CD4-positive, alpha-beta T cell (primary cell): ENCODE measurements at regions not wholly inside any gene's neighbourhood (a gene's known extent, or its start where the extent isn't known, plus 50 kb on each side); places are given as distances from the start of the nearest gene placed in this dataset.

Source experiments
- ATAC-seq: fragments of 200-7000 bp; cut with Tn5 transposase; one replicate; pipeline ENCODE4 v1.10.0; 2022; ENCODE audit warnings: mild to moderate bottlenecking; ENCODE audit not compliant: poor library complexity
- CTCF ChIA-PET: fragments of 350-600 bp; sonication (Branson Sonifier 250); formaldehyde crosslinking; loops from one replicate; lab custom pipeline; 2021; ENCODE audit warnings: antibody characterized with exemption, inconsistent platforms; lab: Charles Lee
- POLR2A ChIA-PET: fragments of 350-600 bp; sonication (Branson Sonifier 250); formaldehyde crosslinking; loops from one replicate; lab custom pipeline; 2021; ENCODE audit warnings: antibody characterized with exemption, inconsistent platforms; lab: Charles Lee
- DNase-seq, 14 experiments: peaks; one replicate each; pipeline ENCODE4 v3.0.0-alpha.2; 2013 to 2020; ENCODE audit warnings: mixed read lengths in 2 of 14
- H3K27ac ChIP-seq, 2 donors: one replicate each; pipeline versions ENCODE4 v1.5.1 to v1.7.0; 2013; ENCODE audit warnings: low read length in 2 of 2, low read depth in 1 of 2, mild to moderate bottlenecking in 1 of 2
- H3K27me3 ChIP-seq, 2 experiments: 1 replicate in 1 of 2; 2 replicates in 1 of 2; pipeline versions ENCODE4 v1.6.1 to v1.7.0; 2013; ENCODE audit warnings: low read length in 2 of 2, control low read depth in 1 of 2, mild to moderate bottlenecking in 1 of 2, moderate library complexity in 1 of 2; ENCODE audit not compliant: insufficient read depth in 2 of 2, control insufficient read depth in 1 of 2
- H3K36me3 ChIP-seq: one replicate; pipeline ENCODE4 v1.6.1; 2013; ENCODE audit warnings: low read length, control low read depth; ENCODE audit not compliant: insufficient read depth
- H3K4me1 ChIP-seq: one replicate; pipeline ENCODE4 v1.6.1; 2013; ENCODE audit warnings: low read length, control low read depth; ENCODE audit not compliant: insufficient read depth
- H3K4me3 ChIP-seq: one replicate; pipeline ENCODE4 v1.5.1; 2013; ENCODE audit warnings: mild to moderate bottlenecking, low read length, moderate library complexity
- H3K9me3 ChIP-seq, 2 experiments: 1 replicate in 1 of 2; 2 replicates in 1 of 2; pipeline versions ENCODE4 v1.6.1 to v1.7.0; 2013; ENCODE audit warnings: low read length in 2 of 2, mild to moderate bottlenecking in 2 of 2, control low read depth in 1 of 2, moderate library complexity in 1 of 2; ENCODE audit not compliant: control insufficient read depth in 1 of 2, insufficient read depth in 1 of 2
- H3K27ac Mint-ChIP-seq: one replicate; pipeline ENCODE4 v1.8.0; 2020; ENCODE audit warnings: mixed read lengths
- H3K27me3 Mint-ChIP-seq: one replicate; pipeline ENCODE4 v1.8.0; 2021; ENCODE audit warnings: mixed read lengths
- H3K36me3 Mint-ChIP-seq: one replicate; pipeline ENCODE4 v1.8.0; 2021; ENCODE audit warnings: low read depth, mixed read lengths
- H3K4me1 Mint-ChIP-seq: one replicate; pipeline ENCODE4 v1.8.0; 2021; ENCODE audit warnings: low read depth, mixed read lengths
- H3K4me3 Mint-ChIP-seq: one replicate; pipeline ENCODE4 v1.8.0; 2020; ENCODE audit warnings: mild to moderate bottlenecking, mixed read lengths
- H3K9me3 Mint-ChIP-seq: one replicate; pipeline ENCODE4 v1.8.0; 2020; ENCODE audit warnings: mixed read lengths
- intact Hi-C, 2 experiments: fragments of 100-400 bp; cut with DNase I in 1 of 2; cut with micrococcal nuclease in 1 of 2; formaldehyde crosslinking; loops; one replicate each; pipeline versions ENCODE4 v1.15.1 to v1.9.0; 2023 to 2025; cut with DNase I, micrococcal nuclease
- TF ChIP-seq, protein P1 (sequence below): fragments of 200-600 bp; IDR thresholded peaks from one replicate; pipeline ENCODE4 v1.8.0; 2022; ENCODE audit warnings: antibody characterized with exemption, mild to moderate bottlenecking

DNA sequence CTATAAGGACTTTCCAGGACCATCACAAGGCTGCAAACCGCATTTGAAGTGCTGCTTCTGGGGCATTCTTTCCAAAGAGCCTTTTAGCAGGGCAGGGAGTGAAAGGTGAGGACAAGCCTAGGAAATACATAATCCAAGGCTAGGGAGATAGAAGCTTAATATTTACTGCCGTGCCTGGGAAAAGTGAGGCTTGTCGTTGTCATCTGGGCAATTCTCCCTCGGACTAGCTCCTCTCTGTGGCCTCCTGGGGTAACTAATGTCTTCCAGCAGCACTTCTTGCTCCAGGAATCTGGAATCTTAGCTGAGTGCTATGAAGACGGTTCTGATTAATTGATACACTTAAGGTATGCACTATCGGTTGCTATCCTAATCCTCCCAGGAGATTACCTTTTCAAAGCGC, 69.3 kb upstream of the ATL2 start:
- H3K9me3 ChIP-seq = no peaks in the 10 kb centered on the region
- Mint-ChIP-seq H3K4me3 (no peak overlapping the region), H3K9me3 (no peaks in the 10 kb centered on the region), H3K4me1 (no peaks in the 10 kb centered on the region), H3K36me3 (no peaks in the 10 kb centered on the region), H3K27me3 (no peaks in the 10 kb centered on the region), H3K27ac (no peak overlapping the region)
- ChIA-PET POLR2A (no interaction called here), CTCF (no interaction called here)
- ATAC-seq = no peak
- H3K27me3 ChIP-seq = peaks cover 0 to 4% of the 10 kb centered on the region in 2 experiments
- no peaks in the 10 kb centered on the region for H3K36me3 ChIP-seq
- DNase-seq = no peak
- no peaks in the 10 kb centered on the region for H3K4me1 ChIP-seq
- intact Hi-C loops = no loop called here
- no peak overlapping the region for H3K4me3 ChIP-seq
- H3K27ac ChIP-seq = no peak overlapping the region
- TF ChIP-seq, protein P1, sequence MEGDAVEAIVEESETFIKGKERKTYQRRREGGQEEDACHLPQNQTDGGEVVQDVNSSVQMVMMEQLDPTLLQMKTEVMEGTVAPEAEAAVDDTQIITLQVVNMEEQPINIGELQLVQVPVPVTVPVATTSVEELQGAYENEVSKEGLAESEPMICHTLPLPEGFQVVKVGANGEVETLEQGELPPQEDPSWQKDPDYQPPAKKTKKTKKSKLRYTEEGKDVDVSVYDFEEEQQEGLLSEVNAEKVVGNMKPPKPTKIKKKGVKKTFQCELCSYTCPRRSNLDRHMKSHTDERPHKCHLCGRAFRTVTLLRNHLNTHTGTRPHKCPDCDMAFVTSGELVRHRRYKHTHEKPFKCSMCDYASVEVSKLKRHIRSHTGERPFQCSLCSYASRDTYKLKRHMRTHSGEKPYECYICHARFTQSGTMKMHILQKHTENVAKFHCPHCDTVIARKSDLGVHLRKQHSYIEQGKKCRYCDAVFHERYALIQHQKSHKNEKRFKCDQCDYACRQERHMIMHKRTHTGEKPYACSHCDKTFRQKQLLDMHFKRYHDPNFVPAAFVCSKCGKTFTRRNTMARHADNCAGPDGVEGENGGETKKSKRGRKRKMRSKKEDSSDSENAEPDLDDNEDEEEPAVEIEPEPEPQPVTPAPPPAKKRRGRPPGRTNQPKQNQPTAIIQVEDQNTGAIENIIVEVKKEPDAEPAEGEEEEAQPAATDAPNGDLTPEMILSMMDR = no peak

DNA sequence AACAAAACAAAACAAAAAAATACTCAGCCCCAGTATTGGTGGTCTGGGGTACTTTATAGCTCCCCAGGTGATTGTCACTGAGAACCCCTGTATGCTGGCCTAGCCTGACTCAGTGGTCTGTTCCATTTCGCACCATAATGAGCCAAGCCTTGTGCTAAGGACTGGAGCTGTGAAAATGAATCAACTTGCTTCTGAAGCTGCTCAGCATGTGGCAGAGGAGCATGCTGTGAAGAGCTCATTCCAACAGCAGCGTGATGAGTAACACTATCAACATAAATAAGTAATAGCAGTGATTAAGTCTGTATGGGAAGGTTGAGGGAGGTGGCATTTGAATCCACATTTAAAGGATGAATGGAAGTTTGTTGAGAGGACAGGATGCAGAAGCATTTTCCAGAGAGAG, 67.2 kb upstream of the ATL2 start:
- Histone ChIP-seq H3K4me1 (no peaks in the 10 kb centered on the region), H3K4me3 (no peak overlapping the region), H3K27me3 (peaks cover 0 to 4% of the 10 kb centered on the region in 2 experiments), H3K9me3 (no peaks in the 10 kb centered on the region), H3K27ac (no peak overlapping the region), H3K36me3 (no peaks in the 10 kb centered on the region)
- H3K27ac Mint-ChIP-seq = no peak overlapping the region
- POLR2A ChIA-PET = no interaction called here
- TF ChIP-seq, protein P1 = no peak
- DNase-seq (no peak), ATAC-seq (no peak)
- no peaks in the 10 kb centered on the region for H3K9me3 Mint-ChIP-seq
- H3K36me3 Mint-ChIP-seq = no peaks in the 10 kb centered on the region
- CTCF ChIA-PET = no interaction called here
- no peak overlapping the region for H3K4me3 Mint-ChIP-seq
- intact Hi-C loops = no loop called here
- H3K4me1 Mint-ChIP-seq = no peaks in the 10 kb centered on the region
- peaks cover 8% of the 10 kb centered on the region for H3K27me3 Mint-ChIP-seq

DNA sequence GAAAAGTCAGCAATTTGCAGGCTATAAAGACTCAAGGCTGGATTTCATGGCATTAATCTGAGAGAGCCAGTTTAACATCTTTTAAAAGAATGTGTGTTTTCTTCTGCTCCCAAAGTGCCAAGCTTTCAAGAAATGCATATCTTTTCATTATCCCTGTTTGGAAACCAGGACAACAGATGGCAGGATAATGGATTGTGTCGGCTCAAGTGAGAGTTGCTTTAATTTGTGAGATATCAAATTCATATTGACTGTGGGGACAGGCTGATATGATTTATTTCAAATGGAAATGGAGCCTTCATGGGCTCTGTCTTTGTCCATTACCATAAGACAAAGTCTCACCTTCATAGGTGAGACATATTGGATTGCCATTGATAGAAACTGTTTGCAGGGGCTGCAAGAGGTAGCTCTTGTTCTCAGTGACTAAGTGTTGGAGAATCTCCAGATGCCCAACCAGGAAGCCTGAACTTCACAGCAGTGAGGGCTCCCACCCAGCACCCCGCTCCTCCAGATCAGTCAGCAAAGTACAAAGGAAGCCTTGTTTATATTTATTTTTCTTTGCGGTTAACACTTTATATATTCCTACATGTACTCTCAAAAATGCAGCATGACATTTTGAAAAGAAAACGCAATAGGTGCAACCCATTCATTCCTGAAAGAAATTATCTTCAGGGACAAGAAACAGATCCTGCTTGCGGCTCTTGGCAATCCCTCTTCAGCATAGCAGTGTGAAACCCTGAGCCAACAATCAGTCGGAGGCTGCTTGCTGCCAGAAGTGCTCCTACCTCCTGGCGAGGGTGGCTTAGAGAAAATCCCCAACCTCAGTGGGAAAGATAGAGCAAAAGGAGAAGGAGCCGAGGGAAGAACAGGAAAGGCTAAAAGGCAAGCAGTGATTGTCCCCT, 65.8 kb upstream of the ATL2 start:
- no peak for ATAC-seq
- Mint-ChIP-seq H3K4me1 (no peaks in the 10 kb centered on the region), H3K9me3 (no peaks in the 10 kb centered on the region), H3K27me3 (peaks cover 15% of the 10 kb centered on the region), H3K36me3 (no peaks in the 10 kb centered on the region), H3K27ac (no peak overlapping the region), H3K4me3 (no peak overlapping the region)
- TF ChIP-seq, protein P1 = no peak
- Histone ChIP-seq H3K4me3 (no peak overlapping the region), H3K27me3 (peaks cover 0 to 4% of the 10 kb centered on the region in 2 experiments), H3K27ac (no peak overlapping the region), H3K36me3 (no peaks in the 10 kb centered on the region), H3K9me3 (no peaks in the 10 kb centered on the region), H3K4me1 (no peaks in the 10 kb centered on the region)
- DNase-seq = no peak
- CTCF ChIA-PET = no interaction called here
- POLR2A ChIA-PET = no interaction called here
- intact Hi-C loops = no loop called here
